RWPE2 (cell line): ENCODE measurements at regions not wholly inside any gene's neighbourhood (a gene's known extent, or its start where the extent isn't known, plus 50 kb on each side); places are given as distances from the start of the nearest gene placed in this dataset.

Experiments used
- ATAC-seq: fragments of 200-7000 bp; cut with Tn5 transposase; 3 replicates; pipeline ENCODE4 v1.9.1; 2021; ENCODE audit warnings: low read depth
- DNase-seq: peaks from one replicate; pipeline ENCODE4 v3.0.0-alpha.2; 2020; ENCODE audit warnings: low spot score
- H3K27ac ChIP-seq: fragments of 450-650 bp; 2 replicates; pipeline ENCODE4 v1.5.1; 2017; ENCODE audit warnings: mild to moderate bottlenecking; ENCODE audit not compliant: poor library complexity, severe bottlenecking
- H3K27me3 ChIP-seq: fragments of 250-450 bp; sonication (Bioruptor Pico); 2 replicates; pipeline ENCODE4 v1.5.1; 2021; ENCODE audit warnings: mild to moderate bottlenecking, moderate library complexity; ENCODE audit not compliant: insufficient read depth, poor library complexity, severe bottlenecking
- H3K36me3 ChIP-seq: fragments of 250-450 bp; sonication (Bioruptor Pico); 2 replicates; pipeline ENCODE4 v1.5.1; 2020; ENCODE audit warnings: low read depth, mild to moderate bottlenecking, moderate library complexity
- H3K4me1 ChIP-seq: fragments of 250-450 bp; sonication (Bioruptor Pico); 2 replicates; pipeline ENCODE4 v1.5.1; 2021; ENCODE audit warnings: mild to moderate bottlenecking, moderate library complexity; ENCODE audit not compliant: insufficient read depth, poor library complexity, severe bottlenecking
- H3K4me3 ChIP-seq: fragments of 250-450 bp; sonication (Bioruptor Pico); 2 replicates; pipeline ENCODE4 v1.5.1; 2021; ENCODE audit warnings: mild to moderate bottlenecking, moderate library complexity; ENCODE audit not compliant: severe bottlenecking
- H3K9me3 ChIP-seq: fragments of 250-450 bp; sonication (Bioruptor Pico); 2 replicates; pipeline ENCODE4 v1.5.1; 2021; ENCODE audit warnings: mild to moderate bottlenecking, moderate library complexity; ENCODE audit not compliant: severe bottlenecking
- CTCF ChIP-seq: fragments of 450-650 bp; IDR thresholded peaks from one replicate; pipeline ENCODE4 v1.5.1; 2017; ENCODE audit warnings: mild to moderate bottlenecking, moderate library complexity; ENCODE audit not compliant: poor library complexity, severe bottlenecking

- no peak for TF ChIP-seq CTCF
- Histone ChIP-seq H3K27ac (no peak overlapping the region), H3K4me1 (no peaks in the 10 kb centered on the region), H3K4me3 (no peak overlapping the region), H3K36me3 (no peaks in the 10 kb centered on the region), H3K27me3 (no peaks in the 10 kb centered on the region), H3K9me3 (no peaks in the 10 kb centered on the region)
- DNase-seq (no peak), ATAC-seq (no peak)
Observed at GRCh38 chr1:239219679-239220078, 166.7 kb upstream of the CHRM3 start.

GRCh38 chr1:239218301-239218700, 168.1 kb upstream of the CHRM3 start:
- no peaks in the 10 kb centered on the region for H3K9me3 ChIP-seq
- no peak overlapping the region for H3K27ac ChIP-seq
- H3K27me3 ChIP-seq: no peaks in the 10 kb centered on the region
- no peak for TF ChIP-seq CTCF
- ATAC-seq: no peak
- H3K4me1 ChIP-seq: no peaks in the 10 kb centered on the region
- H3K36me3 ChIP-seq: no peaks in the 10 kb centered on the region
- no peak for DNase-seq
- H3K4me3 ChIP-seq: no peak overlapping the region

- Histone ChIP-seq H3K9me3 (no peaks in the 10 kb centered on the region), H3K27ac (no peak overlapping the region), H3K4me1 (no peaks in the 10 kb centered on the region), H3K4me3 (no peak overlapping the region), H3K27me3 (no peaks in the 10 kb centered on the region), H3K36me3 (no peaks in the 10 kb centered on the region)
- TF ChIP-seq CTCF: no peak
- ATAC-seq (no peak), DNase-seq (no peak)
Observed at GRCh38 chr1:239212811-239213220, 173.6 kb upstream of the CHRM3 start.

- Histone ChIP-seq H3K36me3 (no peaks in the 10 kb centered on the region), H3K4me1 (no peaks in the 10 kb centered on the region), H3K27ac (no peak overlapping the region), H3K4me3 (no peak overlapping the region), H3K27me3 (no peaks in the 10 kb centered on the region), H3K9me3 (no peaks in the 10 kb centered on the region)
- ATAC-seq: no peak
- TF ChIP-seq CTCF: no peak
- DNase-seq: no peak
Observed at GRCh38 chr1:239209591-239209990, 176.8 kb upstream of the CHRM3 start.

GRCh38 chr1:239204401-239204800, 182.0 kb upstream of the CHRM3 start:
- no peak overlapping the region for H3K27ac ChIP-seq
- no peaks in the 10 kb centered on the region for H3K4me1 ChIP-seq
- ATAC-seq (no peak), DNase-seq (no peak)
- H3K4me3 ChIP-seq: no peak overlapping the region
- H3K36me3 ChIP-seq: no peaks in the 10 kb centered on the region
- H3K9me3 ChIP-seq: no peaks in the 10 kb centered on the region
- no peak for TF ChIP-seq CTCF
- no peaks in the 10 kb centered on the region for H3K27me3 ChIP-seq
